PC-3 (cell line): ENCODE measurements at regions not wholly inside any gene's neighbourhood (a gene's known extent, or its start where the extent isn't known, plus 50 kb on each side); places are given as distances from the start of the nearest gene placed in this dataset.

Source experiments
- CTCF ChIP-seq: fragments of 300-600 bp; sonication (generic); conservative IDR thresholded peaks from 2 replicates; pipeline ENCODE4 v1.5.1; 2017; ENCODE audit warnings: antibody characterized with exemption, low read depth, mild to moderate bottlenecking, low read length
- EZH2 ChIP-seq: fragments of 300-600 bp; sonication (generic); IDR thresholded peaks from one replicate; pipeline ENCODE4 v1.6.1; 2017; ENCODE audit warnings: antibody characterized with exemption, mild to moderate bottlenecking, low read length; ENCODE audit not compliant: unreplicated experiment

DNA sequence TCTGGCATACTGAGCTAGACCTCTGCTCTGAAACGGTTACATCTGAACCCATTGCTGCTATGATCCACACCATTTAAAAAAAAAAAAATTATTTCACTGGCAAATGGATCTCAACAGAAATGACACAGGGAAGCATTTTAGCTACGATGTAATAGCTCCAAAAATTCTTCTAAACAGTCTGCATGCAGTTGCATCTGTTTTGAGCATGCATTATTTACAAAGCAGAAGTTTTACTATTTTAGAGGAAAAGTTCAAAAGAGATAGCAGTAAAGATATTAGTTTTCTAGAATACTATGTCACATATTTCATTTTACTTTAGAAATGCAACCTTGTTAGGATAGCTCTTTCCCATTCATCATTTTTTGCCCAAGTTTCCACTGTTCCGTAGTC is 265.7 kb downstream of the MEIS1 start:
- TF ChIP-seq CTCF (no peak), EZH2 (no peak)
